B cell (primary cell): ENCODE measurements at regions not wholly inside any gene's neighbourhood (a gene's known extent, or its start where the extent isn't known, plus 50 kb on each side); places are given as distances from the start of the nearest gene placed in this dataset.
"Not testable (repeated sequence)": the region's sequence is repeated elsewhere in the genome, so short reads cannot be mapped to it uniquely, and the experiment has no call there.

Source experiments
- ATAC-seq: fragments of 200-7000 bp; cut with Tn5 transposase; one replicate; pipeline ENCODE4 v1.10.0; 2021; ENCODE audit warnings: low read depth, mild to moderate bottlenecking, moderate number of reproducible peaks, moderate library complexity
- CTCF ChIA-PET: fragments of 350-600 bp; sonication (Branson Sonifier 250); formaldehyde crosslinking; loops from one replicate; lab custom pipeline; 2021; ENCODE audit warnings: antibody characterized with exemption, inconsistent platforms; lab: Charles Lee
- POLR2A ChIA-PET: fragments of 350-600 bp; sonication (Branson Sonifier 250); formaldehyde crosslinking; loops from one replicate; lab custom pipeline; 2021; ENCODE audit warnings: antibody characterized with exemption; lab: Charles Lee
- DNase-seq: peaks from one replicate; pipeline ENCODE4 v3.0.0; 2013
- H2AFZ ChIP-seq: 2 replicates; pipeline ENCODE4 v1.6.1; 2012; ENCODE audit warnings: mild to moderate bottlenecking, low read depth, low read length; ENCODE audit not compliant: insufficient read depth, poor library complexity, severe bottlenecking
- H3K27ac ChIP-seq, 2 donors: 1 replicate in 1 of 2; 2 replicates in 1 of 2; pipeline ENCODE4 v1.5.1; 2012 to 2013; ENCODE audit warnings: low read length in 2 of 2, mild to moderate bottlenecking in 2 of 2, moderate library complexity in 1 of 2
- H3K27me3 ChIP-seq, 4 experiments: fragments of 200-600 bp in 1 of 4; sonication (generic) in 1 of 4; replicated peaks in 1 of 4; 1 replicate in 2 of 4; 2 replicates in 2 of 4; pipeline versions ENCODE4 v1.6.1 to v1.7.0; 2013 to 2016; ENCODE audit warnings: low read length in 3 of 4, mild to moderate bottlenecking in 2 of 4, mixed read lengths in 1 of 4, moderate library complexity in 1 of 4; ENCODE audit not compliant: insufficient read depth in 4 of 4, control insufficient read depth in 3 of 4; ENCODE audit errors: control extremely low read depth in 1 of 4
- H3K36me3 ChIP-seq, 2 experiments: replicated peaks in 1 of 2; 1 replicate in 1 of 2; 2 replicates in 1 of 2; pipeline versions ENCODE4 v1.6.1 to v1.7.1; 2013; ENCODE audit warnings: low read length in 1 of 2; ENCODE audit not compliant: insufficient read depth in 2 of 2, control insufficient read depth in 1 of 2; ENCODE audit errors: control extremely low read depth in 1 of 2, extremely low read depth in 1 of 2
- H3K4me1 ChIP-seq, 2 donors: fragments of 200-600 bp in 1 of 2; sonication (generic) in 1 of 2; 1 replicate in 1 of 2; 2 replicates in 1 of 2; pipeline versions ENCODE4 v1.5.1 to v1.6.1; 2013 to 2017; ENCODE audit warnings: low read length in 2 of 2; ENCODE audit not compliant: control insufficient read depth in 2 of 2, insufficient read depth in 2 of 2
- H3K4me2 ChIP-seq: replicated peaks from 2 replicates; pipeline ENCODE3; 2012; ENCODE audit warnings: mild to moderate bottlenecking, low read depth, low read length; ENCODE audit not compliant: poor library complexity, severe bottlenecking
- H3K4me3 ChIP-seq, 5 experiments: fragments of 200-600 bp in 1 of 5; sonication (generic) in 1 of 5; 1 replicate in 3 of 5; 2 replicates in 2 of 5; pipeline versions ENCODE4 v1.5.1 to v1.7.0; 2011 to 2016; ENCODE audit warnings: low read length in 4 of 5, mild to moderate bottlenecking in 4 of 5, low read depth in 2 of 5, control low read depth in 1 of 5, moderate library complexity in 1 of 5; ENCODE audit not compliant: insufficient read depth in 1 of 5; ENCODE audit errors: control extremely low read depth in 1 of 5, extremely low read depth in 1 of 5
- H3K79me2 ChIP-seq: fragments of 200-600 bp; sonication (generic); one replicate; pipeline ENCODE4 v1.6.0; 2016; ENCODE audit warnings: low read length; ENCODE audit not compliant: control insufficient read depth, insufficient read depth
- H3K9ac ChIP-seq: fragments of 200-600 bp; sonication (generic); 2 replicates; pipeline ENCODE4 v1.6.1; 2017; ENCODE audit warnings: mild to moderate bottlenecking, low read length, moderate library complexity
- H3K9me3 ChIP-seq, 3 donors: one replicate each; pipeline versions ENCODE4 v1.6.1 to v1.7.1; 2013; ENCODE audit warnings: low read length in 2 of 3; ENCODE audit not compliant: control insufficient read depth in 2 of 3, insufficient read depth in 1 of 3; ENCODE audit errors: control extremely low read depth in 1 of 3
- H4K20me1 ChIP-seq: 2 replicates; pipeline ENCODE4 v1.6.0; 2012; ENCODE audit warnings: mild to moderate bottlenecking, low read length; ENCODE audit not compliant: insufficient read depth, control insufficient read depth, poor library complexity, severe bottlenecking
- H3K27ac Mint-ChIP-seq: one replicate; pipeline ENCODE4 v1.8.0; 2021; ENCODE audit warnings: mixed read lengths
- H3K27me3 Mint-ChIP-seq: one replicate; pipeline ENCODE4 v1.8.0; 2021; ENCODE audit warnings: mixed read lengths
- H3K4me1 Mint-ChIP-seq: one replicate; pipeline ENCODE4 v1.8.0; 2021; ENCODE audit warnings: mixed read lengths
- H3K4me3 Mint-ChIP-seq: one replicate; pipeline ENCODE4 v1.8.0; 2021; ENCODE audit warnings: mixed read lengths
- H3K9me3 Mint-ChIP-seq: one replicate; pipeline ENCODE4 v1.8.0; 2022; ENCODE audit warnings: mixed read lengths; ENCODE audit not compliant: insufficient read depth
- EZH2 ChIP-seq: IDR thresholded peaks from 2 replicates; pipeline ENCODE4 v1.6.1; 2012; ENCODE audit warnings: borderline replicate concordance, low read depth, mild to moderate bottlenecking, moderate library complexity, low read length; ENCODE audit not compliant: insufficient read depth, poor library complexity, severe bottlenecking
- WGBS: methylation state at CpG from one replicate; pipeline ENCODE4 v1.1.5; 2013; ENCODE audit warnings: missing lambda C conversion rate; ENCODE audit not compliant: insufficient coverage; 5-methylcytosine and 5-hydroxymethylcytosine counted together
- intact Hi-C: fragments of 100-400 bp; cut with micrococcal nuclease; formaldehyde crosslinking; loops from one replicate; pipeline ENCODE4 v1.10.0; 2022
- TF ChIP-seq, protein P1 (sequence below): fragments of 200-600 bp; IDR thresholded peaks from one replicate; pipeline ENCODE4 v1.8.0; 2022; ENCODE audit warnings: antibody characterized with exemption, mild to moderate bottlenecking

DNA sequence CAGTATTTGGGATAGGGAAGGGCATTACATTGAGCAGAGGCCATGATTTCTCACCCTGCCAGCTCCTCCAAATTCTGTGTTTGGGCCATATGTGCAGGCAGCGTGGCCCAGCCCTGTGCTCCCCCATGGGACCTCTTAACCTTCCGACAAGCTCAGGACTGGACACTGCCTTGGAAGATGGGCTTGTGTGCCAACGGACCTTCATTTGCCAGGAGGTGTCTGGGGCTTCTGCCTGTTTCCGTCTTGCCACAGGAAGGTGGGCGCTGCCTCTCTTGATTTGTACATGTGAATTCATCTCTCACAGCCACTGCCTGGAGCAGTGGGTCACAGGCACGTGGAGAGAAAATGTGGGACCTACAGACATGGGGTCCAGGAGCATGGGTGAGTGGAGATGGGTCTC, 272.6 kb downstream of the CCSER2 start:
- no peak overlapping the region for H3K27ac ChIP-seq
- H3K4me3 Mint-ChIP-seq: no peak overlapping the region
- TF ChIP-seq EZH2: no peak
- TF ChIP-seq, protein P1, sequence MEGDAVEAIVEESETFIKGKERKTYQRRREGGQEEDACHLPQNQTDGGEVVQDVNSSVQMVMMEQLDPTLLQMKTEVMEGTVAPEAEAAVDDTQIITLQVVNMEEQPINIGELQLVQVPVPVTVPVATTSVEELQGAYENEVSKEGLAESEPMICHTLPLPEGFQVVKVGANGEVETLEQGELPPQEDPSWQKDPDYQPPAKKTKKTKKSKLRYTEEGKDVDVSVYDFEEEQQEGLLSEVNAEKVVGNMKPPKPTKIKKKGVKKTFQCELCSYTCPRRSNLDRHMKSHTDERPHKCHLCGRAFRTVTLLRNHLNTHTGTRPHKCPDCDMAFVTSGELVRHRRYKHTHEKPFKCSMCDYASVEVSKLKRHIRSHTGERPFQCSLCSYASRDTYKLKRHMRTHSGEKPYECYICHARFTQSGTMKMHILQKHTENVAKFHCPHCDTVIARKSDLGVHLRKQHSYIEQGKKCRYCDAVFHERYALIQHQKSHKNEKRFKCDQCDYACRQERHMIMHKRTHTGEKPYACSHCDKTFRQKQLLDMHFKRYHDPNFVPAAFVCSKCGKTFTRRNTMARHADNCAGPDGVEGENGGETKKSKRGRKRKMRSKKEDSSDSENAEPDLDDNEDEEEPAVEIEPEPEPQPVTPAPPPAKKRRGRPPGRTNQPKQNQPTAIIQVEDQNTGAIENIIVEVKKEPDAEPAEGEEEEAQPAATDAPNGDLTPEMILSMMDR: no peak
- H4K20me1 ChIP-seq: no peaks in the 10 kb centered on the region
- H2AFZ ChIP-seq: no peak overlapping the region
- H3K27me3 ChIP-seq: peaks cover 0 to 5% (median 0%) of the 10 kb centered on the region in 4 experiments
- peaks cover 0 to 5% (median 0%) of the 10 kb centered on the region in 3 donors for H3K9me3 ChIP-seq
- intact Hi-C loops: no loop called here
- H3K27me3 Mint-ChIP-seq: peaks cover 13% of the 10 kb centered on the region
- ATAC-seq: no peak
- no peak overlapping the region for H3K4me3 ChIP-seq
- peaks cover 2% of the 10 kb centered on the region for H3K9me3 Mint-ChIP-seq
- WGBS: 84% methylated on average over 6 of the region's 6 CpGs
- ChIA-PET CTCF (no interaction called here), POLR2A (no interaction called here)
- H3K79me2 ChIP-seq: no peaks in the 10 kb centered on the region
- no peak overlapping the region for H3K9ac ChIP-seq
- no peaks in the 10 kb centered on the region for H3K4me1 ChIP-seq
- no peaks in the 10 kb centered on the region for H3K36me3 ChIP-seq
- H3K4me1 Mint-ChIP-seq: no peaks in the 10 kb centered on the region
- H3K4me2 ChIP-seq: no peak overlapping the region
- H3K27ac Mint-ChIP-seq: no peak overlapping the region
- DNase-seq: no peak

DNA sequence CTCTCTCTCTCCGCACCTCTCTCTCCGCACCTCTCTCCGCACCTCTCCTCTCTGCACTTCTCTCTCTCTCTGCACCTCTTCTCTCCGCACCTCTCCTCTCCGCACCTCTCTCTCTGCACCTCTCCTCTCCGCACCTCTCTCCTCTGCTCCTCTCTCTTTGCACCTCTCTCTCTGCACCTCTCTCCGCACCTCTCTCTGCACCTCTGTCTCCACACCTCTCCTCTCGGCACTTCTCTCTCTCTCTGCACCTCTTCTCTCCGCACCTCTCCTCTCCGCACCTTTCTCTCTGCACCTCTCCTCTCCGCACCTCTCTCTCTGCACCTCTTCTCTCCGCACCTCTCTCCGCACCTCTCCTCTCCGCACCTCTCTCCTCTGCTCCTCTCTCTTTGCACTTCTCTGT, 274.2 kb downstream of the CCSER2 start:
- H3K4me2 ChIP-seq, POLR2A ChIA-PET, H3K36me3 ChIP-seq, intact Hi-C loops, H3K4me1 ChIP-seq, H3K9me3 ChIP-seq, H3K27me3 ChIP-seq, H3K9me3 Mint-ChIP-seq, H3K4me3 ChIP-seq, H4K20me1 ChIP-seq, DNase-seq, H3K79me2 ChIP-seq, ATAC-seq, H3K27ac ChIP-seq, H3K27ac Mint-ChIP-seq, H3K9ac ChIP-seq, CTCF ChIA-PET, H3K4me3 Mint-ChIP-seq, H2AFZ ChIP-seq, H3K4me1 Mint-ChIP-seq: not testable (repeated sequence)
- peaks cover 13% of the 10 kb centered on the region for H3K27me3 Mint-ChIP-seq
- 70% methylated on average over 14 of the region's 14 CpGs for whole genome bisulfite sequencing
